Suprapubic skin (tissue), 4 donors: ENCODE measurements at regions not wholly inside any gene's neighbourhood (a gene's known extent, or its start where the extent isn't known, plus 50 kb on each side); places are given as distances from the start of the nearest gene placed in this dataset.

Source experiments
- CTCF ChIP-seq, 2 donors: fragments of 200-600 bp in 1 of 2; fragments of 450-650 bp in 1 of 2; sonication (generic) in 1 of 2; IDR thresholded peaks; one replicate each; pipeline ENCODE4 v1.5.1; 2016 to 2019; ENCODE audit warnings: antibody characterized with exemption in 2 of 2, mild to moderate bottlenecking in 1 of 2, moderate library complexity in 1 of 2
- EP300 ChIP-seq: sonication (generic); formaldehyde crosslinking; IDR thresholded peaks from one replicate; pipeline ENCODE4 v1.6.1; 2017; ENCODE audit warnings: antibody characterized with exemption
- POLR2A ChIP-seq, 2 donors: fragments of 450-650 bp; IDR thresholded peaks; one replicate each; pipeline ENCODE4 v1.6.1; 2017; ENCODE audit warnings: antibody characterized with exemption in 2 of 2, mild to moderate bottlenecking in 2 of 2, moderate library complexity in 2 of 2
- POLR2AphosphoS5 ChIP-seq, 3 donors: sonication (generic); formaldehyde crosslinking; IDR thresholded peaks; one replicate each; pipeline ENCODE4 v1.6.1; 2017; ENCODE audit warnings: antibody characterized with exemption in 3 of 3

GRCh38 chr7:79965946-79966345, 168.7 kb upstream of the GNAI1 start:
- TF ChIP-seq POLR2A (IDR thresholded peaks at IDR 0.05) (no peak), CTCF (IDR thresholded peaks at IDR 0.05) (no peak), EP300 (no peak), POLR2AphosphoS5 (IDR thresholded peaks at IDR 0.05) (no peak)
